ENCODE measurements at regions not wholly inside any gene's neighbourhood (a gene's known extent, or its start where the extent isn't known, plus 50 kb on each side); places are given as distances from the start of the nearest gene placed in this dataset.

- H3K79me2 ChIP-seq (replicated peaks; ENCODE audit: insufficient read depth) = no peaks in the 10 kb centered on the region
Observed at GRCh38 chr3:193118907-193119306, 122.1 kb upstream of the PLAAT1 start.

More at GRCh38 chr3:193118907-193119306, 122.1 kb upstream of the PLAAT1 start:
- Mint-ChIP-seq H3K4me3 (no peak overlapping the region), H3K27me3 (ENCODE audit: insufficient read depth, low read depth, poor library complexity) (no peaks in the 10 kb centered on the region), H3K9me3 (peaks cover 14% of the 10 kb centered on the region), H3K4me1 (peaks cover 33% of the 10 kb centered on the region), H3K36me3 (ENCODE audit: low read depth) (peaks cover 17% of the 10 kb centered on the region), H3K27ac (no peak overlapping the region; the same call in 1 of the 2 replicates)
- H2AFZ ChIP-seq = no peak overlapping the region
- H3K4me2 ChIP-seq = peak overlapping the region; percentile 65
- no peaks in the 10 kb centered on the region for H3F3A ChIP-seq (replicated peaks; ENCODE audit: low read depth)
- peaks cover 16% of the 10 kb centered on the region; the same call in 1 of the 2 replicates for H3K9me2 ChIP-seq (ENCODE audit: insufficient read depth)
- no peaks in the 10 kb centered on the region for H3K27me3 ChIP-seq (ENCODE audit: insufficient read depth)
- H3K36me3 ChIP-seq (ENCODE audit: insufficient read depth) = no peaks in the 10 kb centered on the region
- no peaks in the 10 kb centered on the region for H4K20me1 ChIP-seq (replicated peaks; ENCODE audit: insufficient read depth)
- peak overlapping the region; percentile 48; the same call in 1 of the 2 replicates for H3K27ac ChIP-seq (ENCODE audit: low read depth)
- peak overlapping the region; percentile 29; the same call in 1 of the 2 replicates for H3K4me3 ChIP-seq
- peak; percentile 2 for DNase-seq (ENCODE audit: low spot score)
- H3K4me1 ChIP-seq (ENCODE audit: insufficient read depth) = peaks cover 52% of the 10 kb centered on the region
- ATAC-seq = no peak
- TF ChIP-seq NANOG (IDR thresholded peaks at IDR 0.05; ENCODE audit: borderline replicate concordance) (peak; percentile 78), ETS1 (IDR thresholded peaks at IDR 0.05) (no peak), ZNF462 (CRISPR knock-in tag; IDR thresholded peaks at IDR 0.05) (peak; percentile 77), CTCF (conservative IDR thresholded peaks at IDR 0.05; ENCODE audit: low read depth in 2 of 2) (no peak)
